Stimulated activated CD4-positive, alpha-beta T cell treated with anti-CD3 and anti-CD28 coated beads, Interleukin-1b, Interleukin-23, amount 100 ng/mL, for 24 hours (primary cell): ENCODE measurements at regions not wholly inside any gene's neighbourhood (a gene's known extent, or its start where the extent isn't known, plus 50 kb on each side); places are given as distances from the start of the nearest gene placed in this dataset.

Experiments used
- DNase-seq, 4 experiments: peaks; one replicate each; pipeline ENCODE4 v3.0.0-alpha.2; 2020; ENCODE audit warnings: low read depth in 4 of 4, low spot score in 1 of 4

DNA sequence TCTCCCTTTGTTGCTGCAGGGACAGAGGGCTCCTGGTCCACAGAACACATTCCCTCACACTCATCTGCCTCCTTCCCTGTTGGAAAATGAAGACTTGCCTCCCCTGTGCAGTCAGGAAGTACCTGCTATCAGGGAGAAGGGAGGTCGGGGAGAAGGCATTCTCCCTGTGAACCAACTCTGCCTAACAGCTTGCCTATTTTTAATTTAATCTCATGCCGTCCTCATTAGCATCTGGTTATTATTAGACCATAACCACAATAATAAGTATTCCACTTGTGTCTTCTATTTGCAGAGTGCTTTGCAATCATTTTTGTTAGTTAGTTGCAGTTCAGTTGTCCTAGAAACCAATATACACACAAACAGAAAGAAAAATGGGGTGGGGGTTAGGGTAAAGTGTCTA is 232.6 kb upstream of the SKOR2 start:
- DNase-seq, result no peak

DNA sequence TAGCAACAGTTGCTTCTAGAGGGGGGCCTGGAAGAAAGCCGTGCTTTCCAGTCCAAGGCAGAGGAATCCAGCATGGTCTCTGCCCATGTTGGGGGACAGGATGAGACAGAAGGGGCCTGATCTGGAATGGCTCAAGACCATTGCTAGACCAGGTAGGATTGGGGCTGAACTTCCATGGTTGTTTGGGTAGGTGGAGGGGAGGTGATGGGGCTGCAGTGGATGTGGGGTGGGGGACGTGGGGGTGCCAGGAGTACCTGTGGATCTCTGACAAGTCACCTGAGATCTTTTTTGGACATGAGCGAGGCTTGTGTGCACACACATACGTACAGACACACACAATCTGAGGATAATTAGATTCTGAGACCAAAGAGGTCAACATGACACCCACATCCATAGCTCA is 228.7 kb upstream of the SKOR2 start:
- DNase-seq, result no peak

DNA sequence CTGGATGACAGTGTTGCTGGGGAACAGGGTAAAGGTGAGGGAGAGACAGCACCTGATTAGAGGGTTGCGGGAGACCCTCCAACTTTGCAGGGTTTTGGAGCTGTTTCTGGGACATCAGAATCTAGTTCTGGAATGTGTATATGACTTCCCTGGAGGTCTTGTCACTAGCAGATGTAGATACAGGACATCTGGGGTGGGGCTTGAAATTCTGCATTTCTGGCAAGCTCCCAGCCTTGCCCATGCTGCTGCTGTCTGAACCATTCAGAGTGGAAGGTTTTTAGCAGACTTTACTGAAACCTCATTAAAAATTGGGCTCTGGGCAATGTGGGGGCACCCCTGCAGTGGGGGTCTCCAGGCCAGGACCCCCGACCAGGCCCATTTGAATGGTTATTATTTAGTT is 220.3 kb upstream of the SKOR2 start:
- DNase-seq, result no peak

DNA sequence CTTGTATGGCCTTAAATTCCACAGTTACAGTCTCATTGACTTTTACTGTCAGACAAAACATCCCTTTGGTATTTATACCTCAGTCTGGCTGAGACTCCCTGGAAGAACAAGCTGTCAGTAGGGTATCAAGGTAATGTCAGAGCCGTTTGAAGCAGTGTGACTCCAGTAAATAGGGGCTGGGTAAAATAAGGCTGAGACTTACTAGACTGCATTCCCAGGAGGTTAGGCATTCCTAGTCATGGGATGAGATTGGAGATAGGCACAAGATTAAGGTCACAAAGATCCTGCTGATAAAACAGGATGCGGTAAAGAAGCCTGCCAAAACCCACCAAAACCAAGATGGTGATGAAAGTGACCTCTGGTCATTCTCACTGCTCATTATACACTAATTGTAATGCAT is 219.5 kb upstream of the SKOR2 start:
- DNase-seq, result no peak

DNA sequence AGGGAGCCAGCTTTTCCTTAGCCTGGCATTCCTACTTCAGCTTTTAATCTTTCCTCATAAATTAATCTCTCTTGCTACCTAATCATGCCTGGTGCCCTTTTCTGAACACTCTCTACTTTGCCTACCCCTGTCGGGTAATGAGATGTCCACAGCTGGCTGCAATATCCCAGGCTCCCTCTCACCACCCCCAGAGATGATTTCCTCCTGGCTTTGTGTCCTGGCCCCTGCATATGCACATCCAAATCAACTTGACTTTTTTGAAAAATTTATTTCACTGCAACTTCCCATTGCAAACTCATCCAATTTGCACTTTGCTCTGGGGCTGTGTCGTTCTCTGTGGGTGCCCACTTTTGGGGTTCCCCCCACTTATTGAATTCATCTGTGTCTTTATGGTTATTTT is 218.1 kb upstream of the SKOR2 start:
- no peak for DNase-seq

DNA sequence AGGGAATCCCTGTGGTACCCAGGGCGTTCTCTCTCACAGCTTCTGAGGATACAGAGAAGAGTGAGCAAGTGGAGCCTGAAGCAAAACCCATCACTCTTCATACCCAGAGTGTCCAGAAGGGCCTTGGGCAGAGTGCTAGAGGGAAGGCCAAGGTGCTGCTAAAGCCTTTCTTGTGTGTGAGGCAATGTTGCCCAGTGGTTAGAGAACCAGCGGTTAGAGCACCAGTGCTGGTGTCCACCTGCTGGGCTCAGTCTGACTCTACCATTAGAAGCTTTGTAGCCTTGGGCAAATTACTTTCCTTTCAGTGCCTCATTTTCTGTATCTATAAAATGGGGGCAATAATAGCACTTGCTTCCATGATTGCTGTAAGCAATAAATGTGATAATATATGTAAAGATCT is 210.5 kb upstream of the SKOR2 start:
- DNase-seq, result no peak

DNA sequence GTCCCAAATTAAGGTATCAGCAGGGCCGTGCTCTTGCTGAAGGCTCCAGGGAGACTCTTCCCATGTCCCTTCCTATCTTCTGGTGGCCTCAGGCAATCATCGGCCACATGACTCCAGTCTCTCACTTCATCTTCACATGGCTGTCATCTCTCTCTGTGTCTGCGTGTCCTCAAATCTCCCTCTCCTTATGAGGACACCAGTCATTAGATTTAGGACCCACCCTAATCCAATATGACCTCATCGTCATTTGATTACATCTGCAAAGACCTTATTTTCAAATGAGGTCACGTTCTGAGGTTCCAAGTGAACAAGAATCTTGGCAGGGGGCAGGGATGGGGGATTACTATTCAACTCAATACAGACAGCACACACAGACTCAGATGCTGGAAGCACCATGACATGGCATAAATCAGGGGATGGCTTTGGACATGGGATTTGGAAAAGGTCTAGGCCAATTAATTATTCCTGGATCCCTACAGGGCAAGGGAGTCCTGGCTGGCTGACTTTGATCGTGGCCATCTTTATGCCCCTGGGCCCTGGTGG is 210.0 kb upstream of the SKOR2 start:
- DNase-seq, result no peak

DNA sequence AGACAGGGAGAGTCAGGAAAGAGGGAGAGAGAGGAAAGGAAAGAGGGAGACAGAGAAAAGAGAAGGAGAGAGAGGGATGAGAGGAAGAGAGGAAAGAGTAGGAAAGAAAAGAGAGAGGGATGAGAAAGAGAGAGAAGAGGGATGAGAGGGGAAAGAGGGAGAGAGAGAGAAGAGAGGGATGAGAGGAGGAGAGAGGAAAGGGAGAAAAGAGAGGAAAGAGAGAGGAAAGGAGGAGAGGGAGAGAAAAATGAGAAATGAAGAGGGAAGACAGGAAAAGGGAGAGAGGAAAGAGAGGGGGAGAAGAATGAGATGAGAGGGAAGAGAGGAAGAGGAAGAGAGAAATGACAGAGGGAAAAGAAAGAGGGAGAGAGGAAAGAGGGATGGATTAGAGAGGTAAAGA is 207.0 kb upstream of the SKOR2 start:
- DNase-seq, result no peak

DNA sequence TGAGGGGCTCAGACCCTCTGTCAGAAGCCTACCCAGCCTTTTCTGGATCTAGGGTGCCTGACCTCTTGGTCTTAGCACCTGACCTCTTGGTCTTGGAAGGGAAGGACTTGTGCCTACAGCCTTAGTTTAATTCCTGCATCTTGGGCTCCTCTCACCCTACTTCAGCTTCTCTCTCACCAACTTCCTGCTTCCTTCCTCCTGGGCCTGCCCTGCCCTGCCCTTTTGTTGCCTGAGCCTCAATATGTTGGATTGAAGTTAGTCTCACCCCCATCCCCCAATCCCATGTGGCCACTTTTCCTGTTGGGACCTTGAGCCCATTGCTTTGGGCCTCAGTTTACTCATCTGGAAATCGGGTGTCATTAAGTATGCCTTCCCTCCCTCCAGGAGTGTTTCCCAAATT is 206.2 kb upstream of the SKOR2 start:
- no peak for DNase-seq

DNA sequence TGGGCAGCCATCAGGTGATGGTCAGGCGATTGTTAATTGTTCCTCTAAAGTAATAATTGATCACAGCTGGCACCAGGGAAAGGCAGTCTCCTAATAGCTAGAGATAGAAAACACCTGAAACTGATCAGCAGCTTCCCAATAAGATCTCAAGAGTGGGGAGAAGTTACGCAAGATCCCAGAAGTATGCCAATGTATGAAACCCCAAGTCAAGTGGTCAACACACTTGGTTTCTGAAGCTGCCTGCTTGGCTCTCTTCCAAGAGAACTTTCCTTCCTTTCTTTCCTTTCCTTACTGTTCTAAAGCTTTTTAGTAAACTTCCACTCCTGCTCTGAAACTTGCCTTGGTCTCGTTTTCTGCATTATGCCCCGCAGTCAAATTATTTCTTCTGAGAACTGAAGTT is 201.6 kb upstream of the SKOR2 start:
- no peak for DNase-seq

DNA sequence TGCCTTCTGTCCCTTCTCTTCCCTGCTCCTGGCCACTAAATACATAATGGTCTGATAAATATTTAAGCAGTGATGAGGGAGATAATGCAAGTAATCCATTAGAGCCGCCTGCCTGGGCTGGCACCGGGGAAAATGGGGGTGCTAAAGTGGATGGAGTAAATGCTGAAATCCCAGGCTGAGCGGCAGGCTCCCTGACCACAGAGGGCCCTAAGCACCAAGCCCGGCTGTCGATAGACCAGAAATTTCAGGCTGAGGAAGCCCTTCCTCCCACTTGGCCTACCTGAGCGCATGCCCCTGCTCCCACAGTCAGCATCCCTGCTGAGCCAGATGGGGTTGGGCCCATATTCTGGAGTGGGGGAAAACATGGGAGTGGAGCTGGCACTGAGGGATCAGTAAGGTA is 197.5 kb upstream of the SKOR2 start:
- no peak for DNase-seq

DNA sequence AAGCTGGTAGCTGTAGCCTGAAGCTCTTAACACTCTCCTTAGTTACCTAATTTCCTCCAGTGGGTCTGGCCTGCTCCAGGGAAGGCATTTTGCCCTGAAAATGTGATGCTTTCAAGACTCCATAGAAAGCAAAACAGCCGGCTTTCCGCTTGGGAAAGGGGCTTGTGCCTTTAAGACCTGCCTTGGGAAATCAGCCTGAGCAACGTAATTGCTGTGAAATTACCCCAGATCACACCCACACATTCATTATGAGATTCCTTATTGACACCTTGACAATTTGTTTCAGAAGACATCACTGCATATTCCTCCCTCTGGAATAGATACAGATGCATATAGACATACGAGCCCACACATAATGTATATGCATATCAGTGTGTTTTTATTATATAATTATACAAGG is 190.5 kb upstream of the SKOR2 start:
- DNase-seq, result no peak

DNA sequence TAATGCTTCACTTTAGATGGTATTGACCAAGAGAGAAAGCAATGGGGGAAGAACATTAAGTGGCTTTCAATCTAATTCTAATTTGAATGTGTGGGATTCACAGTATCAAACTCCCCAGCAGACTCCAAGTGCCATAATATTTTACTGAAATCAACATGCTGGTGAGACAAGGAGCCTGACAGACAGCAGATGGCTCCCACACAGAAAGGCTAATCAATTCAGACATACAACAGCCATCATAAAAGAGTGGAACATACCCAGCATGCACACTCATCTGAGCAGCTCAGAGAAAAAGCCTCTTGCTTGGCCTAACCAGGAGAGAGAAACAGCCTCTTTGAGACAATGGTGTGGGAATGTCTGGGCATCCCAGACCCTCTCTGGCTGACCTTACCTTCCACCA is 186.5 kb upstream of the SKOR2 start:
- no peak for DNase-seq

DNA sequence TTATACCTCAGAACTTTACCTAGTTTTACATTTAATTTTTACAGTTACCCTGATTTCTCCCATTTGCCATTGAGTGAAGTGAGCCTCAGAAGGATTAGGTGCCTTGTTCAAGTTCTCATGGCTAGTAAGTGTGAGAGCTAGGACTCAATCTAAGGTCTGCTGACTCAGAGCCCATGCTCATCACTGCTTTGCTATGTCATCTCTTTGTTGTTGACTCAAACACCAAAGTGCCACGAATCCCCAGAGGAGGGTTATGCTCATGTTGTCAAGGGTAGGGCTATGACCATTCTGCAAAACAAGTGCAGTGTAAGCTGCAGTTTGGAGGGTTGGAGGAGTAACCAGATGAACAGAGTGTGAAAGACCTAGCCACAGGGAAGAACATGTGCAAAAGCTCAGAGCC is 185.4 kb upstream of the SKOR2 start:
- no peak for DNase-seq

DNA sequence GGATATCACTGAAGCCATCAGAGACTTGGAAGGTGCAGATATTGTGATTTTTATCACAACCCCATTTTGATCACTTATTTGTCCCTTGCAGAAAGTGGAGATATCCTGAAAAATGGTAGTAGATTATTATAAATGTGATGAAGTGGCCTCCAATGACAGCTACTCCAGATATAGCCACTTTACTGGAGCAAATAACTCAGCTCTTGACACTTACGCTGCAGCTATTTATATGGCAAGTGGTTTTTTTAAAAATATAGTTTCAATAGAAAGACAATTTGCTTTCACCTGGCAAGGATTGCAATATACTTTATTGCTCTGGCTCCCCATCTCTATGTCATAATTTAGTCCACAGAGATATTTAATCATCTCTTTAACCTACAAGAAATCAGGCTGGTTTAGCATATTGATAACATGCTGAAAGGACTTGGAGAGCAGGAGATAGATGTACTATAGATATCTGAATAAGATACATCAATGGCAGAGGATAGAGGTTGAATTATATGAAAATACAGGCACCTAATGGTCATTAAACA is 182.8 kb upstream of the SKOR2 start:
- DNase-seq, result no peak

DNA sequence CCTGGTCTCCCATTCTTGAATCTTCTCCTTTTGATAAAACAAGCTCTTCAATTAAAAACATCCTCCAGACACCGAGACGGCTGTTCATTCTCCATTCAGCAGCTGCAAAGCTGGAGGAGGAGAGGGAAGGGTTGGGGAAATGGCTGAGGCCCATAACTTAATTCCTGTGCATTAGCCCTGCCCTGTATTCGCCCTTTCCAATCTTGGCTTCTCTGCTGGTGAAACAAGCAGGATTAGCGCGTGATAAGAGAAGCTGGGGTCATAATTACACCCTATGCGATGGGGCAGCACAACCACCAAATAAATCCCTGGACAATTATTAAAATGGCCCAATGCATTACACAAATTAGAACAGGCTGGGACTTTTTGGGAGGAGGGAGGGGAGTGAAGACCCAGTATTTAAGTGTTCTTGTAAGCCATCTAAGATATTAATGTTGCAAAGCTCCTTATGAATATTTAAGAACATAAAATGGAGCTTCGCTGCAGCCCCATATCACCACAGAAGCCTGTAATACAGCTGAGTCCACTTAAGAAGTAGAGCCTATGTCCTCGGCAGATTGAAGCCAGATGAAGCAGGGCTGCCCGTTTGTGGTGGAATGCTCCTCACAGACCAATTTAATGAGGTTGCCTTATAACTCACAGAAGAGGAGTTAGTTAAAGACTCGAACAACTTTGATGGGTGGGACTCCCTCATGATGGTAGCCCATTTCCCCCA is 176.6 kb upstream of the SKOR2 start:
- no peak for DNase-seq

DNA sequence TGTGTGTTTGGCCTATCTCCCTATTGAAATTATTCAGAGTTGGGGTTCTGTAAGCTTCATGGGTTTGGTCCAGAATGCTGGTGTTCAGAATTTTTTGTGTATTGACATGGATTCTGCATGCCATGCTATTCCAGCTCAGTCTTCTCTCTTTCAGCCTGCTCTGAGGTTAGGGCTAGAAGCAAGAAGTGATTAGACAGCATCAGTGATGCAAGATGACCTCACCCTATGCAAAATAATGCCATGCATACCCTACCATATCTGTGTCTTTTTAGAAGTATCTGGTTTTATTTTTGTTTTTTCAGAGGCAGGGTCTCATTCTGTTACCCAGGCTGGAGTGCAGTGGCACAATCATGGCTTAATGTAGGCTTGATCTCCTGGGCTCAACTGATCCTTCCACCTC is 175.6 kb upstream of the SKOR2 start:
- no peak for DNase-seq

DNA sequence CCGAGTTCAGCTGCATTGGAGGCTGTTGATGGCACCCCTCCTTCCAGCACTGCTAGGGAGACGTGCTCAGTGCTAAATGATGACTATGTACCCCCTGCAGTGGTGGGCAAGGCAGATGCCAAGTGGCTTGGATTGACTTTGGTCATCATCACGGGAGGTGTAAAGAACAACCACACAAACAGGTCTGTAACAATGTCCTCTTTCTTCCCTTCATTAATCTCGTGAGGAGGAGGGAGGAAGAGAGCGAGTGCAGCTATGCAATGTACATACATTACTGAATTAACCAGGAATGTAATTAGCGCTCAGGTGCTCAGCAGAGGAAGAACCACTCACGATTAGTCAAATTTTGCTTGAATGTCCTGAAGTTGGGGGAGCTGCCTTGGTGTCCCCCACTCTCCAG is 173.9 kb upstream of the SKOR2 start:
- no peak for DNase-seq

DNA sequence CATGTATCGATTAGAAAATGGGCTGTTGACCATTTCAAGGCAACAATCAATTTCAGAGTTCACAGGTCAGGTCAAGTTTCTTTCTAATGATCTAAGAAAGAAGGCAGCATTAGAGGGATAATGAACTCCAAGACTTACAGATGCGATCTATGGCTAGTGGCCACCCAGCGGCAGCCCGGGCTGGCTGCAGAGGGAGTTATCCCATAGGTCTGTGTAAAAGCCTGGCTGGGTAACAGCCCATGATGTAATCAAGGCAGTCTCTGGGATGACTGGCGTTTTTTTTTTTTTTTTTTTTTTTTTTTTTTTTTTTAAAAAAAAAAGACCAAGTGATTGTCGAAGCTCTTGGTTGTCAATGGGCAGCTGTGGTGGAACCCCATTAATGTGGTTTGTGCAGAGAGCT is 171.1 kb upstream of the SKOR2 start:
- DNase-seq, result no peak

DNA sequence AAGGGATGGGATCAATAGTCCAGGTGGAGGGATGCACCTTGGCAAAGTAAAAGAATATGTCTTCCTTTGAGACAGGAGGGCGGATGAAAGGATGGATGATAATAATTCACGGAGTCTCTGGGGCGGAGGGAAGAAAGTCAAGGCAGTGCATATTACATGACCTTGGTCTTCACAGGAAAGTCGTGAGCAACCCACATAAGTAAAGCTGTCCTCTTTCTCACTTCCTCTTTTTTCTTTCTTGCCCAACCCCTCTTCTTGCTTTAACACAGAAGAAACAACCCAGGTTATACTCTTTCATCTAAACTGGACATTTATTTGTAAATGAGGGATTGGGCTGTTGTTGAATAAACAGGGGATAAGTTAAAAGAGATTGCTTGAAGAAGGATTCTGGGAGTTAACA is 168.7 kb upstream of the SKOR2 start:
- DNase-seq, result no peak

DNA sequence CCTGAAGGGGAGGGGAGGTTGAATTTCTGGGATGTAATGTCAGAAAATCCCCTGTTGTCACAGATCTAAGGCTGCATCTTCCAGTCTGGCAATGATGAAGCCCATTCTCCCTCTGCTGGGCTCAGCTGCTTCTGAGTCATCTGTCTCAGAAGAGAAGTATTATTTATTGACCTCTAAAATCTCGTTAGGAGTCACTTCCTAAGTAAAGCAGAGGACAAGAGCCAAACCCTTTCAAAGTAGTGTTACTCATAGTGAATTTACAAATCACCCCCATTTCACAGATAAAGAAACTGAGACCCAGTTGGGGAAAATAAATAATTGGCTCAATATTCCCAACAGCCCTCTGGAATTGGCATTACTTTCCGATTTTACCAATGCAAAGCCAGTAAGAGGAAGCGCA is 167.3 kb upstream of the SKOR2 start:
- DNase-seq, result no peak

DNA sequence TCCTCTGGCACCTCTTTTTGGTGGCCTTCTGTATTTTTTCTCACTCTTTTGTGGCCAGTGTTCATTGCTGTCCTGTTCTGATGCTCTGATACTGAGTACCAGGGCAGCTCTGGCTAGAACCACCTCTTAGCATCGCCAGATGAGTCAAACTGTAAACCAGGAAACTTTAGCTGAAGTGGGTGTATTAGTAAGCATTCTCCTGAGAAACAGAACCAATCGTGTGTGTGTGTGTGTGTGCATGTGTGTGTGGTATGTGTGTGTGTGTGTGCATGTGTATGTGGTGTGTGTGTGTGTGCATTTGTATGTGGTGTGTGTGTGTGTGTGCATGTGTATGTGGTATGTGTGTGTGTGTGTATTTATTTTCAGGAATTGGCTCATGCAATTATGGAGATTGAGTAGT is 166.3 kb upstream of the SKOR2 start:
- no peak for DNase-seq

DNA sequence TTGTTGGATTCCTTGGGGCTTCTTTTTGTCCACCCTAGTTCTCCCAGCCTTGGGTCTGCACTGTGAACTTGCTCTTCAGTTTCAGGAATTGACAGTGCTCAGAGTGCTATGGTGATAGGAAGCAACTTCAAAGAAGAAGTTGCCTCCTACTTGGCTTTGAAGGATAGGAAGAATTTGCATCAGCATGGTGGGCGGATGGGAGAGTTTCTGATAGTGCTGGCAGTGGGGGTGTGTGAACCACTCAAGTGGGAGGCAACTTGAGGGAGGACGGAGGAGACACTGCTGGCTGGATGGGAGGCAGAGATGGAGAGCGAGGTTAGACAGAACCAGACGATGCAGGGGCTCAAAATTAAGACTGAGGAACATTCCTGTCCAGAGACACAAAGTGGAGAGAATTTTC is 164.4 kb upstream of the SKOR2 start:
- DNase-seq, result no peak
